CD4-positive, alpha-beta T cell treated with Interleukin-10 for 1 hour (primary cell): ENCODE measurements at regions not wholly inside any gene's neighbourhood (a gene's known extent, or its start where the extent isn't known, plus 50 kb on each side); places are given as distances from the start of the nearest gene placed in this dataset.

Source experiments
- DNase-seq: peaks from one replicate; pipeline ENCODE4 v3.0.0-alpha.2; 2020

- DNase-seq: no peak
Measured at GRCh38 chr9:126017758-126018157, 270.6 kb downstream of the PBX3 start.

- DNase-seq: no peak
Measured at GRCh38 chr9:126020836-126021235, 273.7 kb downstream of the PBX3 start.

- DNase-seq: no peak
Measured at GRCh38 chr9:126023962-126024361, 276.8 kb downstream of the PBX3 start.

GRCh38 chr9:126024581-126025230 lies 277.5 kb downstream of the PBX3 start:
- DNase-seq: no peak

GRCh38 chr9:126025991-126026390 lies 278.8 kb downstream of the PBX3 start:
- DNase-seq: no peak

GRCh38 chr9:126027566-126027965 lies 280.4 kb downstream of the PBX3 start:
- DNase-seq: no peak

- DNase-seq: no peak
Measured at GRCh38 chr9:126028746-126029145, 281.6 kb downstream of the PBX3 start.

- DNase-seq: no peak
Measured at GRCh38 chr9:126030716-126031115, 283.5 kb downstream of the PBX3 start.

GRCh38 chr9:126031116-126031515 lies 283.9 kb downstream of the PBX3 start:
- DNase-seq: no peak

GRCh38 chr9:126032135-126032534 lies 285.0 kb downstream of the PBX3 start:
- DNase-seq: no peak

- DNase-seq: no peak
Measured at GRCh38 chr9:126033318-126033717, 286.1 kb downstream of the PBX3 start.

- DNase-seq: no peak
Measured at GRCh38 chr9:126033956-126034355, 286.8 kb downstream of the PBX3 start.

GRCh38 chr9:126036881-126037291 lies 289.7 kb downstream of the PBX3 start:
- no peak for DNase-seq

- DNase-seq: no peak
Measured at GRCh38 chr9:126038790-126039189, 287.8 kb upstream of the MVB12B start.

GRCh38 chr9:126043681-126044080 lies 282.9 kb upstream of the MVB12B start:
- no peak for DNase-seq

GRCh38 chr9:126049088-126049487 lies 277.5 kb upstream of the MVB12B start:
- DNase-seq: no peak

- DNase-seq: no peak
Measured at GRCh38 chr9:126049896-126050604, 276.6 kb upstream of the MVB12B start.

- no peak for DNase-seq
Measured at GRCh38 chr9:126050605-126050990, 276.0 kb upstream of the MVB12B start.

GRCh38 chr9:126051446-126052130 lies 275.0 kb upstream of the MVB12B start:
- DNase-seq: no peak

GRCh38 chr9:126052791-126053190 lies 273.8 kb upstream of the MVB12B start:
- no peak for DNase-seq

GRCh38 chr9:126053913-126054312 lies 272.7 kb upstream of the MVB12B start:
- no peak for DNase-seq

GRCh38 chr9:126055381-126055985 lies 271.1 kb upstream of the MVB12B start:
- DNase-seq: no peak

- DNase-seq: no peak
Measured at GRCh38 chr9:126056312-126057021, 270.2 kb upstream of the MVB12B start.
